Smooth muscle cell (in vitro differentiated cells): ENCODE measurements at regions not wholly inside any gene's neighbourhood (a gene's known extent, or its start where the extent isn't known, plus 50 kb on each side); places are given as distances from the start of the nearest gene placed in this dataset.

Experiments used
- DNase-seq: peaks from one replicate; lab custom pipeline; 2025; ENCODE audit not compliant: unreplicated experiment; lab: John Stamatoyannopoulos, UW
- H2AFZ ChIP-seq: fragments of 200-600 bp; sonication (generic); 2 replicates; pipeline ENCODE4 v1.6.0; 2016; ENCODE audit warnings: antibody characterized with exemption, low read depth, mild to moderate bottlenecking
- H3F3A ChIP-seq: fragments of 200-600 bp; sonication (generic); 2 replicates; pipeline ENCODE4 v1.6.0; 2017; ENCODE audit warnings: antibody characterized with exemption, low read depth
- H3K27ac ChIP-seq: fragments of 200-600 bp; sonication (generic); 2 replicates; pipeline ENCODE4 v1.5.1; 2016; ENCODE audit warnings: low read depth, mild to moderate bottlenecking
- H3K27me3 ChIP-seq: fragments of 200-600 bp; sonication (generic); 2 replicates; pipeline ENCODE4 v1.6.1; 2016; ENCODE audit warnings: low read depth, mild to moderate bottlenecking
- H3K36me3 ChIP-seq: fragments of 200-600 bp; sonication (generic); 2 replicates; pipeline ENCODE4 v1.5.1; 2016; ENCODE audit warnings: low read depth
- H3K4me1 ChIP-seq: fragments of 200-600 bp; sonication (generic); 2 replicates; pipeline ENCODE4 v1.5.1; 2016; ENCODE audit warnings: low read depth
- H3K4me2 ChIP-seq: fragments of 200-600 bp; sonication (generic); 2 replicates; pipeline ENCODE4 v1.6.0; 2016; ENCODE audit warnings: mild to moderate bottlenecking
- H3K4me3 ChIP-seq: fragments of 200-600 bp; sonication (generic); 2 replicates; pipeline ENCODE4 v1.5.1; 2016; ENCODE audit warnings: mild to moderate bottlenecking
- H3K79me2 ChIP-seq: fragments of 200-600 bp; sonication (generic); 2 replicates; pipeline ENCODE4 v1.6.0; 2016; ENCODE audit warnings: low read depth, mild to moderate bottlenecking
- H3K9ac ChIP-seq: fragments of 200-600 bp; sonication (generic); 2 replicates; pipeline ENCODE4 v1.6.0; 2016; ENCODE audit warnings: low read depth
- H3K9me3 ChIP-seq: fragments of 200-600 bp; sonication (generic); replicated peaks from 2 replicates; pipeline ENCODE4 v1.5.1; 2016; ENCODE audit warnings: low read depth
- H4K20me1 ChIP-seq: fragments of 200-600 bp; sonication (generic); 2 replicates; pipeline ENCODE4 v1.6.0; 2016; ENCODE audit warnings: low read depth
- WGBS: methylation state at CpG from one replicate; pipeline ENCODE4 v1.1.7; 2016; ENCODE audit warnings: low lambda C conversion rate; 5-methylcytosine and 5-hydroxymethylcytosine counted together
- TF ChIP-seq, protein P1 (sequence below): fragments of 200-600 bp; sonication (generic); IDR thresholded peaks from 2 replicates; pipeline ENCODE4 v1.5.1; 2017; ENCODE audit warnings: borderline replicate concordance, mild to moderate bottlenecking, antibody characterized with exemption; ENCODE audit not compliant: insufficient read depth, poor library complexity, severe bottlenecking

DNA sequence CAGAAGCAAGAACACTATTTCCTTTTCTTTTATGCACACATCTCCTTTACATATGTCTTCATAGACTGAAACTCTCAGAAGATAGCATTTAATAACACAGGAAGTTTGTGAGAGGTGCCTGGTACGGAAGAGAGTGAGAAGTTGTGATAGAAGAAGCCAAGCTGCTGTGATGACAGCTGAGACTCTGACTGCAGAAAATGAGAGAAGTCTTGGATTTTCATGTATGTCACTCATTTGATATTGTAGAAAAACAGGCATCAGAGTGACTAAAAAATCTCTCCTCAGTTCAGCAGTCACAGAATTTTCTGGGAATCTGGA lies 154.9 kb upstream of the BMP2 start:
- H3K4me2 ChIP-seq: no peak overlapping the region
- no peaks in the 10 kb centered on the region for H3K79me2 ChIP-seq
- H3K9ac ChIP-seq: no peak overlapping the region
- no peaks in the 10 kb centered on the region for H3K9me3 ChIP-seq
- H3K27ac ChIP-seq: no peak overlapping the region
- 46% methylated on average over 1 of the region's 1 CpG for WGBS
- DNase-seq: no peak
- no peak overlapping the region for H3K4me3 ChIP-seq
- H3K27me3 ChIP-seq: no peaks in the 10 kb centered on the region
- no peaks in the 10 kb centered on the region for H4K20me1 ChIP-seq
- TF ChIP-seq, protein P1, sequence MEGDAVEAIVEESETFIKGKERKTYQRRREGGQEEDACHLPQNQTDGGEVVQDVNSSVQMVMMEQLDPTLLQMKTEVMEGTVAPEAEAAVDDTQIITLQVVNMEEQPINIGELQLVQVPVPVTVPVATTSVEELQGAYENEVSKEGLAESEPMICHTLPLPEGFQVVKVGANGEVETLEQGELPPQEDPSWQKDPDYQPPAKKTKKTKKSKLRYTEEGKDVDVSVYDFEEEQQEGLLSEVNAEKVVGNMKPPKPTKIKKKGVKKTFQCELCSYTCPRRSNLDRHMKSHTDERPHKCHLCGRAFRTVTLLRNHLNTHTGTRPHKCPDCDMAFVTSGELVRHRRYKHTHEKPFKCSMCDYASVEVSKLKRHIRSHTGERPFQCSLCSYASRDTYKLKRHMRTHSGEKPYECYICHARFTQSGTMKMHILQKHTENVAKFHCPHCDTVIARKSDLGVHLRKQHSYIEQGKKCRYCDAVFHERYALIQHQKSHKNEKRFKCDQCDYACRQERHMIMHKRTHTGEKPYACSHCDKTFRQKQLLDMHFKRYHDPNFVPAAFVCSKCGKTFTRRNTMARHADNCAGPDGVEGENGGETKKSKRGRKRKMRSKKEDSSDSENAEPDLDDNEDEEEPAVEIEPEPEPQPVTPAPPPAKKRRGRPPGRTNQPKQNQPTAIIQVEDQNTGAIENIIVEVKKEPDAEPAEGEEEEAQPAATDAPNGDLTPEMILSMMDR: no peak
- no peaks in the 10 kb centered on the region for H3K4me1 ChIP-seq
- no peaks in the 10 kb centered on the region for H3F3A ChIP-seq
- no peak overlapping the region for H2AFZ ChIP-seq
- H3K36me3 ChIP-seq: no peaks in the 10 kb centered on the region

DNA sequence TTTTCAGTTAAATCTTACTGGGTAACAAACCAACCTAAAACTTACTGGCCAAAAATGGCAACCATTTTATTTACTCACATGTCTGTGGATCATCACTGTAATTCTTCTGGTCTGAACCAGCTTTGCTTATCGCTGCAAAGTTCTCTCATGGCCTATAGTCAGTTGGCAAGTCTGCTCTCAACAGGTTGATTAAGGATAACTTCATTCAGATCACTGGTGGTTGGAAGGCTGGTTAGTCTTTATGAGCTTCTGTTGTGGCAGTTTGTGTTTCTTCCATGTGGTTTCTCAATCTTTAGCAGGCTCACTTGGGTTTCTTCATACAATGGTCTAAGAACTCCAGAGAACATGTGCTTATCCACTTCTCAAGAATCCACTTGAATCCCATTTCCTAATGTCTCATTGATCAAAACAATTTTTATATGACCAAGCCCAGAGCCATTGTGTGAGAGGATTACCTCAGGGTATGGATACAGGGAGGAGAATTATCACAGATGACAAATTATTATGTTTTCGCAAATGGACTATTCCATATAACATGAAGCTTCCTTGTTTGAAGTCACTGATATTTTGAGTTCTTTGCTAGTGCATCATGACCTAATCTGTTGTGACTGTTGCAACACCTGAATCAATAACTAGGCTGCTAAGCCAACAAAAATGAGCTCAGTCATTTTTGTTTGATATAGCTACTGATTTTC lies 155.4 kb upstream of the BMP2 start:
- no peak overlapping the region for H3K4me2 ChIP-seq
- no peaks in the 10 kb centered on the region for H3K36me3 ChIP-seq
- WGBS: 95% methylated on average over 2 of the region's 2 CpGs
- no peaks in the 10 kb centered on the region for H3K9me3 ChIP-seq
- no peaks in the 10 kb centered on the region for H3K79me2 ChIP-seq
- DNase-seq: no peak
- no peak overlapping the region for H3K9ac ChIP-seq
- H4K20me1 ChIP-seq: no peaks in the 10 kb centered on the region
- no peaks in the 10 kb centered on the region for H3K27me3 ChIP-seq
- TF ChIP-seq, protein P1: no peak
- H3K27ac ChIP-seq: no peak overlapping the region
- no peaks in the 10 kb centered on the region for H3F3A ChIP-seq
- H3K4me3 ChIP-seq: no peak overlapping the region
- H3K4me1 ChIP-seq: no peaks in the 10 kb centered on the region
- H2AFZ ChIP-seq: no peak overlapping the region

DNA sequence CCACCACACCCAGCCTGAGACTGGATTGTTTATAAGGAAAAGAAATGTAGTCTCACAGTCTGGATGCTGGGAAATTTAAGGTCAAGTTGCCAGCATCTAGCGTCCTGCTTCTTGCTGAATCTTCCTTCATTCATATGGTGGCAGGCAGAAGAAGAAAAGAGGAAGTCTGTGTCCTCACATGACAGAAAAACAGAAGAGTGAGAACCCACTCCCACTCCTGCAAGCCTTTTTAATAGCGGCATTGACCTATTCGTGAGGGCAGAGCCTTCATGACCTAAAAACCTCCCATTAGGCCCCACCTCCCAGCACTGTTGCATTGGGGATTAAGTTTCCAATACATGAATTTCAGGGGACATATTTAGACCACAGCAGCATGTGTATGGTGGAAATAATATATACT lies 160.8 kb upstream of the BMP2 start:
- TF ChIP-seq, protein P1: no peak
- 89% methylated on average over 3 of the region's 3 CpGs for WGBS
- H3K9me3 ChIP-seq: no peaks in the 10 kb centered on the region
- no peaks in the 10 kb centered on the region for H3K36me3 ChIP-seq
- no peaks in the 10 kb centered on the region for H3K79me2 ChIP-seq
- H4K20me1 ChIP-seq: no peaks in the 10 kb centered on the region
- no peaks in the 10 kb centered on the region for H3K4me1 ChIP-seq
- no peaks in the 10 kb centered on the region for H3K27me3 ChIP-seq
- no peaks in the 10 kb centered on the region for H3F3A ChIP-seq
- no peak overlapping the region for H3K9ac ChIP-seq
- H3K4me2 ChIP-seq: no peak overlapping the region
- no peak overlapping the region for H2AFZ ChIP-seq
- H3K27ac ChIP-seq: no peak overlapping the region
- DNase-seq: no peak
- H3K4me3 ChIP-seq: no peak overlapping the region
